HG02798 (cell line): ENCODE measurements at regions not wholly inside any gene's neighbourhood (a gene's known extent, or its start where the extent isn't known, plus 50 kb on each side); places are given as distances from the start of the nearest gene placed in this dataset.

Experiments
- ATAC-seq: cut with Tn5 transposase; IDR thresholded peaks from one replicate; pipeline ENCODE4 v1.9.1; 2021; ENCODE audit warnings: mild to moderate bottlenecking; ENCODE audit not compliant: unreplicated experiment, poor library complexity

- no peak for ATAC-seq
Observed at GRCh38 chr12:107484941-107485340, 200.7 kb upstream of the PWP1 start.

GRCh38 chr12:107485731-107486130 lies 199.9 kb upstream of the PWP1 start:
- ATAC-seq: no peak

GRCh38 chr12:107486140-107486892 lies 199.3 kb upstream of the PWP1 start:
- ATAC-seq: no peak

GRCh38 chr12:107487011-107487680 lies 198.5 kb upstream of the PWP1 start:
- no peak for ATAC-seq

- ATAC-seq: no peak
Observed at GRCh38 chr12:107488666-107489065, 196.9 kb upstream of the PWP1 start.

- no peak for ATAC-seq
Observed at GRCh38 chr12:107490010-107490409, 195.6 kb upstream of the PWP1 start.

- ATAC-seq: no peak
Observed at GRCh38 chr12:107491856-107492255, 193.7 kb upstream of the PWP1 start.

- ATAC-seq: no peak
Observed at GRCh38 chr12:107492393-107493134, 193.0 kb upstream of the PWP1 start.

- no peak for ATAC-seq
Observed at GRCh38 chr12:107493135-107493494, 192.5 kb upstream of the PWP1 start.

- no peak for ATAC-seq
Observed at GRCh38 chr12:107493666-107494065, 191.9 kb upstream of the PWP1 start.

GRCh38 chr12:107494331-107494730 lies 191.3 kb upstream of the PWP1 start:
- ATAC-seq: no peak

- no peak for ATAC-seq
Observed at GRCh38 chr12:107495604-107496003, 190.0 kb upstream of the PWP1 start.

- ATAC-seq: no peak
Observed at GRCh38 chr12:107497231-107497630, 188.4 kb upstream of the PWP1 start.

- ATAC-seq: no peak
Observed at GRCh38 chr12:107500307-107500706, 185.3 kb upstream of the PWP1 start.

- no peak for ATAC-seq
Observed at GRCh38 chr12:107501681-107502080, 183.9 kb upstream of the PWP1 start.

- ATAC-seq: no peak
Observed at GRCh38 chr12:107503129-107503855, 182.3 kb upstream of the PWP1 start.

- no peak for ATAC-seq
Observed at GRCh38 chr12:107503887-107504885, 181.4 kb upstream of the PWP1 start.

- no peak for ATAC-seq
Observed at GRCh38 chr12:107509421-107509820, 176.2 kb upstream of the PWP1 start.

GRCh38 chr12:107510211-107510610 lies 175.4 kb upstream of the PWP1 start:
- no peak for ATAC-seq
